Skeletal muscle tissue (tissue), 3 donors: ENCODE measurements at regions not wholly inside any gene's neighbourhood (a gene's known extent, or its start where the extent isn't known, plus 50 kb on each side); places are given as distances from the start of the nearest gene placed in this dataset.
"Not testable (repeated sequence)": the region's sequence is repeated elsewhere in the genome, so short reads cannot be mapped to it uniquely, and the experiment has no call there.

Source experiments
- H3K27ac ChIP-seq: one replicate; pipeline ENCODE4 v1.7.0; 2013; ENCODE audit warnings: mild to moderate bottlenecking, low read depth, low read length, inconsistent platforms
- H3K27me3 ChIP-seq, 3 donors: one replicate each; pipeline ENCODE4 v1.7.0; 2013; ENCODE audit warnings: low read length in 3 of 3; ENCODE audit not compliant: control insufficient read depth in 3 of 3, insufficient read depth in 3 of 3
- H3K36me3 ChIP-seq, 3 donors: one replicate each; pipeline ENCODE4 v1.7.0; 2013; ENCODE audit warnings: low read length in 3 of 3; ENCODE audit not compliant: control insufficient read depth in 3 of 3, insufficient read depth in 3 of 3
- H3K4me1 ChIP-seq, 3 donors: one replicate each; pipeline ENCODE4 v1.7.0; 2013; ENCODE audit warnings: low read length in 3 of 3, mild to moderate bottlenecking in 3 of 3; ENCODE audit not compliant: control insufficient read depth in 3 of 3, insufficient read depth in 3 of 3
- H3K4me3 ChIP-seq, 3 donors: one replicate each; pipeline ENCODE4 v1.7.0; 2013; ENCODE audit warnings: low read length in 3 of 3
- H3K9ac ChIP-seq, 3 donors: one replicate each; pipeline ENCODE4 v1.7.0; 2013; ENCODE audit warnings: low read length in 3 of 3, mild to moderate bottlenecking in 3 of 3, moderate library complexity in 2 of 3, low read depth in 1 of 3
- H3K9me3 ChIP-seq, 3 donors: one replicate each; pipeline ENCODE4 v1.7.0; 2013; ENCODE audit warnings: low read length in 3 of 3; ENCODE audit not compliant: control insufficient read depth in 3 of 3
- donor health status: Osteomylitis.

DNA sequence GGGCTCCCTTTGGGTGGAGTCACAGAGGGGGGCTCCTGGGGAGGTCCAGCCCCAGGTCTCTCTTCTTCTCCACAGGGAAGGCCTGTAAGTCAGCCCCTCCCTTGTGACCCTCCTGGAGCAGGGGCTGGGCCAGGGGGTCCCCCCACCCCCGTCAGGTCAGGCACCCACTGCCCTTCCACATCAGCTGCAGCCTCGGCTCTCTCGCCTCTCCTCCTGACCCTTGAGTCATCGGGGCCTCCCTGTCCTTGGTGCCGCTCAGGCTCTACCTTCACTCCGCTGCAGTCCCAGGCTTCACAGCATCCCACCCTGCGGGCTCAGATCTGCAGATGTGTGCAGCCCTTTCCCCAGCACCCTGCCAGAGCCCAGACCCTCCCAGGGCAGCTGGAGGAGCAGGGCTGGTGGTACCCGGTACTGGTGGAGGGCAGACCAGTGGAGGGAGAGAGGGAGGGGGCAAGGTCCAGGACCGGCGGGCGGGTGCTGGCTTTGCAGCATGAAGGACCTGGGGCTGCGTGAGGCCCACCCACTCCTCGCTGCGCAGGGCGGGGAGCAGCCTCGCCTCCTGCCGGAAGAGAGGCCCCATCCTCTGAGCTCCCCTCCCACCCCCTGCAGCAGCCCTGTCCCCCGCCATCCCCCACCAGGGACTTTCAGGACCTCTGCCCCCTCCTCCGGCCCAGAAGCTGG, 117.1 kb downstream of the FAM53A start:
- H3K27me3 ChIP-seq, result peaks cover 42 to 75% (median 64%) of the 10 kb centered on the region in 3 donors
- H3K9ac ChIP-seq, result no peak overlapping the region
- H3K9me3 ChIP-seq, result no peaks in the 10 kb centered on the region
- H3K27ac ChIP-seq, result no peak overlapping the region
- H3K4me3 ChIP-seq, result no peak overlapping the region
- no peaks in the 10 kb centered on the region for H3K4me1 ChIP-seq
- H3K36me3 ChIP-seq, result no peaks in the 10 kb centered on the region

DNA sequence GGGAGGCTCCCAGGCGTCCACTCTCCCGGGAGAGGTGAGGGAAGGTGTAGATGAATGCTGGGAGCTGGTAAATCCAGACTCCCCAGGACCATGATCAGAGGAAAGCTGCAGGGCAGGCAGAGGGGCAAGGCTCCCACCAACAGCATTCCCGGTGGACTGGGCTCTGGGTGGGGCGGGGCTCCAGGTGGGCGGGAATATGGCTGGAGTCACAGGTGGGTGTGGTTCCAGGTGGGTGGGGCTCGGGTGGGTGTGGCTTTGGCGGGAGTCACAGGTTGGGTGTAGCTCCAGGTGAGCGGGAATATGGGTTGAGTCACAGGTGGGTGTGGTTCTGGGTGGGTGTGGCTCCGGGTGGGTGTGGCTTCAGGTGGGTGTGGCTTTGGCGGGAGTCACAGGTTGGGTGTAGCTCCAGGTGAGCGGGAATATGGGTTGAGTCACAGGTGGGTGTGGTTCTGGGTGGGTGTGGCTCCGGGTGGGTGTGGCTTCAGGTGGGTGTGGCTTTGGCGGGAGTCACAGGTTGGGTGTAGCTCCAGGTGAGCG, 117.7 kb downstream of the FAM53A start:
- not testable (repeated sequence) for H3K36me3 ChIP-seq, H3K9ac ChIP-seq, H3K27ac ChIP-seq, H3K4me3 ChIP-seq, H3K4me1 ChIP-seq, H3K9me3 ChIP-seq
- H3K27me3 ChIP-seq, result peaks cover 44 to 79% (median 70%) of the 10 kb centered on the region in 3 donors

DNA sequence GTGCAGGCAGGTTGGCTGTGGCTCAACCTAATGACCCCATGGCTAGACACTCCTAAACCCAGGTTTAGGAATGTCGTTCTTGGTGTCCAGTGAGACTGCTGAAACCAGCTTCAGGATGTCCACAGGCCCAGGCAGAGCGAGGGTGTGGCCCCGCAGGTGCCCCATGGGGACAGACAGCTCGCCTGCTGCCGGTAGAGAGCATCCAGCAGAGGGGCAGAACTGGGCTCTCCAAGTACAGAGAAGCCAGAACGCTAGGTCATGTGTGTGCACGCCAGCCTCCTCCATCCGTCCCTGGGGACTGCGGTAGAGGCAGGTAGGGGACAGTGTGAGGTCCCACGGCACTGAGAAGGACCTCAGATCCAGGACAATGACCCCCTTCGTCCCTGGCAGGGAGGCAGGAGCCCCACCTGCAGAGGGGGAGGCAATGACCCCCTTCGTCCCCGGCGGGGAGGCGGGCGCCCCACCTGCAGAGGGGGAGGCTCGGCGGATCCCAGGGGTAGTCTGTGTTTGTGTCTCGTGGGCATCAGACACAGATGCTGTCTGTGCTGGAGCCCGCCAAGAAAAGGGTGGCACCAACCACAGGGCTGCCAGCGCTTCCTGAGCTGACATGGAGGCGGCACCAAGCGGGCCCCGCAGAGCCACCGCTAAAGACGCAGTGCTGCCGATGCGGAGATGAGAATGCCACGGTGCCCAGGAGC, 118.4 kb downstream of the FAM53A start:
- H3K9me3 ChIP-seq, result no peaks in the 10 kb centered on the region
- H3K36me3 ChIP-seq, result no peaks in the 10 kb centered on the region
- no peak overlapping the region for H3K9ac ChIP-seq
- H3K4me1 ChIP-seq, result no peaks in the 10 kb centered on the region
- H3K27ac ChIP-seq, result no peak overlapping the region
- H3K27me3 ChIP-seq, result peaks cover 48 to 80% (median 76%) of the 10 kb centered on the region in 3 donors
- H3K4me3 ChIP-seq, result no peak overlapping the region

DNA sequence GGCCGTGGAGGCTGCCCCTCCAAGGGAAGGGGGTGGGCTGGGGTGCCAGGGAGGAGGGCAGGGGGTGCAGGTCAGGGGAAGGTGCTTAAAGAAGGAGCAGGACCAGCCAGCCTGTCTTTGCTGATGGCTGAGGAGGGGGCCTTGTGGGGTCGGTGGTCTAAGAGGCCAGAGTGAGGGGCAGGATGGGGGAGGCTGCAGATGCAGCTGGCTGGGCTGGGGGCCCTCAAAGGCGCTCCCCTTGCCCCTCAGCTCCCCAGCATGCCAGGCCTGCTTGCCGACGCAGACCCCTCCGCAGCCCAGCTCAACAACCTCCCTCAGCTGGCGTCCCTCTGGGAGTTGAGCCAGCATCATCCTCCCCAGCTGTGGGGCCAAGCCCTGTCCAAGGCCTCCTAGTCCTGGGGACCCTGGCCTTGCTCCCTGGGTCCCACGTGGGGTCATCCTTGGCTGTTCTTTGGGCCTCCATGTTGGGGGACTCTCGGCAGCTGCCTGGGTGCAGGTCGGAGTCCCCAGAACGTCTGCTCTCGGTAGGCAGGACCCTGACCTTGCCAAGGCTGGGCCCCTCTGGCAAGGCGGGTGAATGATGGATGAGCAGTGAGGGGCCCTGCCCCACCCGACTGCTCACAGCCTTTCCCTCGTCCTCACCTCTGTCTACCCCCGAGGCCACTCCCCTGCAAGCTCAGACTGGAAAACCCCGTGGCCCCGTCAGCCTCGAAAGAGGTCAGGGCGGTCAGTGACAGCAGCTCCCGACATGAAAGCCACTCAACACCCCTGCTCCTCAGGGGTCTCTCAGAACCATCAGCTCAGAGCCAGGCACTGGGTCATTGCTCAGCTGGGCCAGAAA, 119.4 kb downstream of the FAM53A start:
- no peaks in the 10 kb centered on the region for H3K4me1 ChIP-seq
- H3K27ac ChIP-seq, result no peak overlapping the region
- no peaks in the 10 kb centered on the region for H3K9me3 ChIP-seq
- no peak overlapping the region for H3K9ac ChIP-seq
- no peaks in the 10 kb centered on the region for H3K36me3 ChIP-seq
- H3K4me3 ChIP-seq, result no peak overlapping the region
- H3K27me3 ChIP-seq, result peaks cover 58 to 82% (median 77%) of the 10 kb centered on the region in 3 donors

DNA sequence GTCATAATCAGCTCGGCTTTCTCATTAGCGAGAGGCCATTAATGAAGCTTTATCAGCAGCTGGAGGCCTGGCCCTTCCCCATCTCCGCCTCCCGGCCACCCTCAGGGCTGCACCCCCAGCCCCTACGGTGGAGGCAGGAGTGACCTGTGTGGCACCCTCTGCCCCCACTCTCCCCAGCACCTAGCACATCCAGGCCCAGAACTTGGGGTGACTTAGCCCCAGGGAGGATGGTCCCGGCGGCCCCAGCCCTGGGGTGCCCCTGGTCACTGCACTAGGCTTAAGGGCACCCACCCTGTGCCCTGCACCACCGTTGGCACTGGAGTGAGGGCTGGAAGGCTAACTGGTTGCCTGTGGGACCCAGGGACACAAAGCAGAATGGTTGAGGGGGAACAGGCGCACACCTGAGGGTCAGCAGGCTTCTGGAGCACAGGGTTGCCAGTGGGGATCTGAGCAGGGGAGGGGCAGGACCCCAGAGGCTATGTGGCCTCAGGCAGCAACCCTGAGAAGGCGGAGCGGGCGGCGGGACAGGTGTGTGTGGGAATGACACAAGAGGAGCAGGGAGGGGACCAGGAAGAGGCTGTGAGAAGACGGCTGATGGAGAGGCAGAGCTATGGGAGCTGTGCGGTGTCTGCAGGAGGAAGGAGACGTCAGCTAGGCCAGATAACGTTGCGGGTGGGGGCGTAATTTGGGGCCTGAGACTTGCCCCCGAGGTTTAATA, 120.2 kb downstream of the FAM53A start:
- Histone ChIP-seq H3K9ac (no peak overlapping the region), H3K27me3 (peaks cover 66 to 85% (median 83%) of the 10 kb centered on the region in 3 donors), H3K9me3 (no peaks in the 10 kb centered on the region), H3K27ac (no peak overlapping the region), H3K4me3 (no peak overlapping the region), H3K4me1 (no peaks in the 10 kb centered on the region), H3K36me3 (no peaks in the 10 kb centered on the region)

DNA sequence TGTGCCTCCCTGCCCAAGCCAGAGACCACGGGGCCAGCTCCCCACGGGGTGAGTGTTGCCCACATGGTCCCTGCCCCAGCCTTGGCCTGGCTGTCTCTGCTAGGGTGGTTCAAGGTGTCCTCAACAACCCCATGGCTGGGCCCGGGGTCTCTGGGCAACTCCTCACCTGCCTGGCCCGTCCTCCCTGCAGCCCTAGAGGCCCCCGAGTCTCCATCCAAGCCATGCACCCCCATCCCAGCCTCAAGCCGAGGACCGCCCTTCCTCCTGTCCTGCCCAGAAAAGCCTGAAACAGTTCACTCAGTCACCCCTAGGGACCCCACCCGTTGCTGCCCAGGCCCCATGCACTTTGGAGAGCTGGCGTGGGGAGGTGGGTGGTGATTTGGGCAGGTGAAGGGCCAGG, 120.9 kb downstream of the FAM53A start:
- Histone ChIP-seq H3K4me1 (no peaks in the 10 kb centered on the region), H3K27ac (no peak overlapping the region), H3K36me3 (no peaks in the 10 kb centered on the region), H3K4me3 (no peak overlapping the region), H3K27me3 (peaks cover 66 to 85% (median 84%) of the 10 kb centered on the region in 3 donors), H3K9ac (no peak overlapping the region), H3K9me3 (no peaks in the 10 kb centered on the region)

DNA sequence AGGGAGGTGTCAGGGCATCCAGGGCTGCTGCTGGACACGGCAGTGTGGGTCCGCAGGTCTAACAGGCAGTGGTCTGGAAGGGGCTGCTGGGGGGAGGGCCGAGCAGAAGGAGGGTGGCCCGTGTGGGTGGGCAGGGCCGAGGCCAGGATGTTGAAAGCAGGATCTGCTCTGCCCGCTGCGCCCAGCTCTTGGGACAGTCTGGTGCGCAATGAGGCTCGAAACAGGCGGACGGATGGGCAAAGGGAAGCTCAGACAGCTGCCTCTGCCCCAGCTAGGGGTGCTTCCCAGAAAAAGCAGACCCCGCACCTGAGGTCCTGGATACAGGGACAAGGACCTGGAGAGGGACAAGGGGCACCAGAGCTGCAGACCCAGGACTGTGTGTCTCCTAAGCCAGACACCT, 121.3 kb downstream of the FAM53A start:
- Histone ChIP-seq H3K36me3 (no peaks in the 10 kb centered on the region), H3K4me1 (no peaks in the 10 kb centered on the region), H3K27me3 (peaks cover 70 to 86% (median 85%) of the 10 kb centered on the region in 3 donors), H3K27ac (no peak overlapping the region), H3K9ac (no peak overlapping the region), H3K9me3 (no peaks in the 10 kb centered on the region), H3K4me3 (no peak overlapping the region)

DNA sequence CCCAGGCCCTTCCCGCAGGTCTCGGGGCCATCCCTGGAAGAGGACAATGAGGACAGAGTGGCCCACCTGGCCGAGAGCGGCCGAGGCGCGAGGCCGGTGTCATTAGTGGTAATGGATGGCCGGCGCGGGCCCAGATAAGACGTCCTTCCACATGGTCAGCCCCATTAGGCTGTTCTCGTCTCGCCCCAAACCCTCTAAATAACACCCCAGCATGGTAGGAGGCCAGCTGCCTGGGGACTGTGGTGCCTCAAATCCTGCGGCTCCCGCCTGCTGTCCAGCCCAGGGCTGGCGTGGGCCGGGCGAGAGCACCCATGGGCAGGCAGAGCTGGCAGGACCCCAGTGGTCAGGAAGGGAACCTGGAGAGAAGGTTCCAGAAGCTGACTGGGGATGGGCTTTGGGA, 121.7 kb downstream of the FAM53A start:
- Histone ChIP-seq H3K27me3 (peaks cover 69 to 86% (median 83%) of the 10 kb centered on the region in 3 donors), H3K9ac (no peak overlapping the region), H3K9me3 (no peaks in the 10 kb centered on the region), H3K36me3 (no peaks in the 10 kb centered on the region), H3K4me3 (no peak overlapping the region), H3K27ac (no peak overlapping the region), H3K4me1 (no peaks in the 10 kb centered on the region)

DNA sequence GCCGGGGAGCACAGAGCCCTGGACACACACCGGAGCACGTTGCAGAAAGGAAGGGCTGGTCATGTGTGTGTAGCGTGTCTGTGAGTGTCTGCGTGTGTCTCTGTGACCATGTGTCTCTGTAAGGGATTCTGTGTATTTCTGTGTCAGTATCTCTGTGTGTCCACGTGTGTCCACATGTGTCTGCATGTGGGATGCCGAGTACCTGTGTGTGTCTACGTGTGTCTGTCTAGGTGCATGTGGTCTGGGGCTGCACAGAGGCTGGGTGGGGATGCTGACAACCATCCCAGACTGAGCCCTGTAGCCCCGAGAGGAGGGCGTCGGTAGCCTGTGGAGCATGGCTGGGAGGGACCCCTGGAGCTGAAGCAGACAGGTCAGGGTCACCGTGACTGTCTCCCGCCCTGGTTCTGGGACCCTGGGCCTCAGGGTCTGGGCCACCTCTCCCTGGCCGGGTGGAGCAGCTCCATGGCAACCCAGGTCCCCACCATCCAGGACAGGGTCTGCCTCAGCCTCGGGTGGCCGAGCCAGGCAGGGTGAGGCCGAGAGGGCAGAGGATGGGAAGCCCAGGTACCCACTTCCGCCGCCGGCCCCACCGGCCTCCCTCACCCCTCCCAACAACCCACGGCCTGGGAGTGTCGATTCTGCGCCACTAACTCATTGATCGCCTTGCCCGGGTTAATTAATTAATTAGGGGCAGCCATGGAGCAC, 122.7 kb downstream of the FAM53A start:
- no peaks in the 10 kb centered on the region for H3K9me3 ChIP-seq
- no peak overlapping the region for H3K27ac ChIP-seq
- no peaks in the 10 kb centered on the region for H3K36me3 ChIP-seq
- no peak overlapping the region for H3K9ac ChIP-seq
- H3K27me3 ChIP-seq, result peaks cover 74 to 85% (median 83%) of the 10 kb centered on the region in 3 donors
- H3K4me3 ChIP-seq, result no peak overlapping the region
- H3K4me1 ChIP-seq, result no peaks in the 10 kb centered on the region
